UCSD-AML1 (cell line): ENCODE measurements at regions not wholly inside any gene's neighbourhood (a gene's known extent, or its start where the extent isn't known, plus 50 kb on each side); places are given as distances from the start of the nearest gene placed in this dataset.
"Not testable (repeated sequence)": the region's sequence is repeated elsewhere in the genome, so short reads cannot be mapped to it uniquely, and the experiment has no call there.

Source experiments
- DNase-seq: peaks from one replicate; lab custom pipeline; 2025; ENCODE audit not compliant: unreplicated experiment; lab: John Stamatoyannopoulos, UW

- no peak for DNase-seq
Measured at GRCh38 chr12:94916663-94917062, 86.8 kb downstream of the NDUFA12 start.

GRCh38 chr12:94909663-94910062 is 93.8 kb downstream of the NDUFA12 start:
- DNase-seq = no peak

DNA sequence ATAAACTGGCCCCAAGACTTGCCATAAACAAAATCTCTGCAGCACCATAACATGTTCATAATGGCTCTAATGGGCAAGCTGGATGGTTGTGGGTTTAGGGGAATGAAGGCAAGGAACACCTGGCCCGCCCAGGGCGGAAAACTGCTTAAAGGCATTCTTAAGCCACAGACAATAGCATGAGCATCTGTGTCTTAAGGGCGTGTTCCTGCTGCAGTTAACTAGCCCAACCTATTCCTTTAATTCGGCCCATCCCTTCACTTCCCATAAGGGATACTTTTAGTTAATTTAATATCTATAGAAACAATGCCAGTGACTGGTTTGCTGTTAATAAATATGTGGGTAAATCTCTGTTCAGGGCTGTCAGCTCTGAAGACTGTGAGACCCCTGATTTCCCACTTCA is 97.7 kb downstream of the NDUFA12 start:
- DNase-seq = not testable (repeated sequence)

DNA sequence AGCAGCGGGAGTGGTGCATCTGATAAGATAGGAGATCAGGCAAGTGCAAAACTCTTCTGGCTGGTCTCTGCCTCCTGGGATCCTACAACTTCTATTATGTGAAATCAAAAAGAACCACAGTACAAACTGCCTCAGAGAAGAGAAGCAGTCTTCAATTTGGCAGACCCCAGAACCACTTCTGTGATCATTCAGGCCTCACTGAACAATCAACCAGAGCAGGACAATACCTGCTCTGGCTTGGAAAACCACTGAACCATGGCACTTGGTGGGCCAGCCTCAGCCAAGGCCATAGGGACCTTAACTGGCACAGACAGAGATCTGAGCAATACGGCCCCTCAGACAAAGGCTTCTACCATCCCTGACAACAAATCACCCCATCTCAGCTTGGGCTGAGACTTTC is 103.0 kb downstream of the NDUFA12 start:
- no peak for DNase-seq

GRCh38 chr12:94898388-94898787 is 105.1 kb downstream of the NDUFA12 start:
- DNase-seq = no peak

GRCh38 chr12:94892544-94893267 is 110.8 kb downstream of the NDUFA12 start:
- no peak for DNase-seq

GRCh38 chr12:94889445-94890210 is 113.9 kb downstream of the NDUFA12 start:
- no peak for DNase-seq

DNA sequence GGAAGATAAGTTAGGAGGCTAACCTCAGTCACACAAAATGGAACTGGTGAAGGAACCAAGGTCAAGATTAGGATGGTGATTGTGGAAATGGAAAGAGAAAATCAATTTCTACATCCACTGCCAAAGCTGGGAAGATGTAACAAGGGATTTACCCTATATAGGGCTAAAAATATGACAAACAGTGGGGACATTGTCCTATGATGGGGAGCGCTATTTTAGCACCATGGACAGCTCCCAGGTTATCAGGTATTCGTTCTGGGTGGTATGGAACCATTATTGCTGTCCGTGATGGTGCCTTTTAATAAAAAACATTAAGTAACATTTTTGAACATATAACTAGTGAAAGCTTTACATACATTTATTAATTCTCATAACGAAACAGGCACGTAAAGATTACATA is 124.0 kb downstream of the NDUFA12 start:
- DNase-seq = no peak

- DNase-seq = no peak
Measured at GRCh38 chr12:94875525-94875924, 128.0 kb downstream of the NDUFA12 start.

DNA sequence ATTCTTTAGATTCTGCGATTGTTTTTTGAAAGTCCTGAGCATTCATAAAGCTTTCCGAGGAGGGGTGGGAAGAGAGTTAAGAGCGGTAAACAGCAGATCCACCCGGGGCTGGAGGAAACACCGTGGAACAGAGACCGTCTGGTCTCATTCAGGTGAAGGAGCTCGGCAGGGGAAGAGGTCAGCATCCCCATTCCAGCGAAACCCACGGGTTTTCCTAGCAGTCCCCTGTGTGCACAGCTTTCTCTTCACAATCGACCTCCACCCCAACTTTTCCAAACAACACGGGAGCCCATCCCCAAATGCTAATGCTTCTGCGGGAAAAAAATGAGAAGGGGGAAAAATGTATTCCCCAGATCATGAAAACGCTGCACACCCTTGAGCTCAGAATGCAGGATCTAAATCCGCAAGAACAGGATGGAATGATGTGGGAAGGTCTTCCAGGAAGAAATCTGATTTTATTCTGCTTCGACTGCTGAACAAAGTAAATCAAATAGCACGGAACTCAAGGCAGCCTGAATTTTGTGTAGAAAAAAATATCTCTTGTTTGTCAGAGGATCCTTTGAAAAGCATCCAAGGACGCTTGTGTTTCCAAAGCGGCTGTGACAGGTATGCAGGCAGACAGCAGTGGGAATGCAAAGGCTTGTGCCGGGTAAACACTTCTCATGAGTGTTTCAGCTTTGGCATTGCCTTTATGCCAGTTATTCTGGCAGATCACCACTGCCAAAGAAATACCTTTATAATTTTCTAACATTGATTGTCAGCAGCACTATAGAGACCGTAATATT is 128.8 kb downstream of the NDUFA12 start:
- DNase-seq = no peak

DNA sequence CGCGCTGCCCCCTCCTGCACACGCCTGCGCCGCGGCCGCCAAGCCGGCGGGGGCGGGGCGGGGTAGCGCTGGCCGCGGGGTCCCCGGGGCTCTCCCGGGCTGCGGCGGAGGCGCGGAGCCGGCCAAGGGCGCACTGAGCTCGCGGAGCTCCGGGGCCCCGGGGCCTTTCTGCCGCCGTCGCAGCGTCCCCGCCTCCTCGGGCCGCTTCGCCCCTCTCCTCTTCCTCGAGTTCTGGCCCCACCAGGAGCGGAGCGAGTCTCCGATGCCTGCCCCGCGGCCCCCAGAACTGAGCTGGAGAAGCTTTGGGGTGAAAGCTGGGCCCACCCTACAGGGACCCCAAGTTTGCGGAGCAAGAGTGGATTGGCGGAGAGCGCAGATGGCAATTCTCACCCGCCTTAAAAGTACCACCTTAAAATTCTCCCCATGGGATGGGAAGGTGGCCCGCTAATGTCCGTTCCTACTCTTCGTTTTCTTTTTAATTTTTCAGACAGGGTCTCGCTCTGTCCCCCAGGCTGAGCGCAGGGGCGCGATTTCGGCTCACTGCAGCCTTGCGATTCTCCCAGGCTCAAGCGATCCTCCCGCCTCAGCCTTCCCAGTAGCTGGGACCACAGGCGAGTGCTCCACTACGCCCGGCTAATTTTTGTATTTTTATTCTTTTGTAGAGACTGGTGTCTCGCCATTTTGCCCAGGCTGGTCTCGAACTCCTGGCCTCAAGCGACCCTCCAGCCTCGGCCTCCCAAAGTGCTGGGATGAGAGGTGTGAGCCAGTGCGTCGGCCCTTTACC is 129.6 kb downstream of the NDUFA12 start:
- DNase-seq = no peak

DNA sequence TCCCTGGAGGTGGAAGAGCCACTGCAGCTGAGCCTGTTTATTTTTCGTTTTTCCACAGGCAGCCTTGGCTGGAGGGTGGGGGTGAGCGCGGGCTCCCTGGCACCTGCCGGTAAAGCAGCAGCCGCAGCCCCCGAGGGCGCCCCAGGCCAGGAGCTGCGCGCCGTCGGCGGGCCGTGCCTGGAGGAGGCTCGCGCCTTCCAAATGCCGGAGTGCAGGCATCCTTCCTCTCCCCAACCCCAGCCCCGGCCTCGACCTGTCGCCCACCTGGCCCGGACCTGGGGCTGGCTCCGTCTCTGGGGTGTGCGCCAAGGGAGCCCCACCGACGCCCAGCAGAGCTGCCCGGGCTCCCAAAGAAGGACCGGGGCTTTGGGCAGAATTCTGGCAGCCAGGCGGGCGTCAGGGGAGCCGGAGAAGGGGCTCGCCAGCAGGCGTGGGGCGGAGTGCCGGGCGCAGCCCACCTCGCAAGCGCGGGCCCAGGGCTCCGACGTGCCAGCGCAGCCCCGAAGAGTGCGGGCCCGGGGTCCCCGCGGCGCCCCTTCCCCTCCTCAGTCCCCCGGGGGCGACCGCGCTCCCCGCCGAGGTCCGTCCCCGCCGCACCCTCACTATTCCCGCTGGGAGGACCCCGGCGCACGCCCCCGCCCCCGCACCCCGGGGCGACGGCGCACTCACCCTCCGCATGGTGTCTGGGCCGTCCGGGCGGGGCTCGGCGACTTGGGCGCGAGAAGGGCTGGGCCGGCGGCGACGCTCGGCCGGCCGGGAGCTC is 130.3 kb downstream of the NDUFA12 start:
- DNase-seq = no peak

DNA sequence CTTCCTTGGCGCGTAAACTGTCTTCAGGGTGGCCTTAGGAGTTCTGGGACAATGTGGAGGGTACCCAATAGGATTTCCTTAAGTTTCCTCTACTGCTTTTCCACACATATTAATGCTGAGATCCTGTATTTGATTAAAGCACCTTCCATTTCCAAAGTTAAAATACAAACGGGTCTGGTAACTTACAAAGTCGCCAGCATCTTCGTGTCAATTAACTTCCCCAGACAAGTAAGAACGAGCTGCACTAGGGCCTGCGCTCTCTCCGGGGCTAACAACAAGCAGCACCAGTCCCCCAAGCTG is 130.9 kb downstream of the NDUFA12 start:
- DNase-seq = no peak

- DNase-seq = no peak
Measured at GRCh38 chr12:94872007-94872653, 131.4 kb downstream of the NDUFA12 start.

- DNase-seq = no peak
Measured at GRCh38 chr12:94870511-94870910, 133.0 kb downstream of the NDUFA12 start.

DNA sequence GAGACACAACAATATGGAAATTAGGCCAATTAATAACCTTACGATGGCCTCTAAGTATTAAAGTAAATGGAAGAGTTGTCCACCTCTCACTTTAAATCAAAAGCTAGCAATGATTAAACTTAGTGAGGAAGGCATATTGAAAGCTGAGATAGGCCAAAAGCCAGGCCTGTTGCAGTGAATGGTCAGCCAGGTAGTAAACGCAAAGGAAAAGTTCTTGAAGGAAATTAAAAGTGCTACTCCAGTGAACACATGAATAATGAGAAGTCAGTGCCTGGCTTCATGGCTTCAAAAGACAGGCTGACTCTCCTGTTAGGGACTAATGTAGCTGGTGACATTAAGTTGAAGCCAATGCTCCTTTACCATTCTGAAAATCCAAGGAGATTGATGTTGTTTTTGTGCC is 135.3 kb downstream of the NDUFA12 start:
- no peak for DNase-seq

GRCh38 chr12:94867066-94867855 is 136.2 kb downstream of the NDUFA12 start:
- DNase-seq = no peak

GRCh38 chr12:94864987-94865386 is 138.5 kb downstream of the NDUFA12 start:
- DNase-seq = no peak

DNA sequence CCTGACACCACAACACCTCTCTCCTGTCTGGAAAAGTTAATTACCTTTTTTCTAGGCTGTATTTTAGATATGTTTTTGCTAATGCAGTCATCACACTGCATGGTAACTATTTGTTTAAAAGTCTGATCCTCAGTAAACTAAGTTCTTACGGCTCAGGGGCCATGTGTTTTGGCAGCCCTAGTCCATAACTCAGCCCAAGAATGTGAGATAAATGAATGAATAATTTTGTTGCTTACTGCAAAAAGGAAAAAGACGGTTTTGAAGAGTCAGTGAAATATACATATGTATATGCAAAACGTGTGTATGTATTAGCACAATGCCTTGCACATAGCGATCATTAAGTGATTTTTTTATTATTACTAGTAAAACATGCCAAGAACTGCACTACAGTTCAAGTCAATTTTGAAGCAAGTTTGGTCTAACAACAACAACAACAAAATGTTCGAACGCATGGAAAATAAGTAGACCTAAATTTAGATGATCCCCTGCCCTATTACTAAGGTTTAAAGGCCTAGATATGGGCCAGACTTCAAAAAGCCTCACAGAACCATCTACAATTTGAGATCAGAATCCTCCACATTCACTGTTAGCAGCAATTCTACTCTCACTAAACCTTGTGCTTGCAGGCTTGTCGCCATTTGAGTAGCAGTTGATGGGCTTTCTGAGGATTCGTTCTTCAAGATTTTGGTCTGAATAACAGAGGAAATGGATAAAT is 140.0 kb downstream of the NDUFA12 start:
- DNase-seq = no peak
